ENCODE measurements at regions not wholly inside any gene's neighbourhood (a gene's known extent, or its start where the extent isn't known, plus 50 kb on each side); places are given as distances from the start of the nearest gene placed in this dataset.

DNA sequence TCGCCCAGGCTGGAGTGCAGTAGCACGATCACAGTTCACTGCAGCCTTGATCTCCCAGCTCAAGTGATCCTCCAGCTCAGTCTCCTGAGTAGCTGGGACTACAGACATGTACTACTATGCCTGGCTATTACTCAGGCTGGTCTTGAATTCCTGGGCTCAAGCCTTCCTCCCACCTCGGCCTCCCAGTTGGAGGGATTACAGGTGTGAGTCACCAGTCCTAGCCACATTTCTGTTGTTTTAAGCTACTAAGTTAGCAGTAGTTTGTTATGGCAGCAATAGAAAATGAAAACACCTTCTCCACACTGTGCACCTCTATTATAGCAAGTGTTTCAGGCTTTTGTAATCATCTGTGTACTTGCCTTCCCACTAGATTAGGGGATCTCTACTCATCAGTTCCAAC is 588.9 kb upstream of the TLE4 start:
- no peak for TF ChIP-seq MAFK (IDR thresholded peaks at IDR 0.05; ENCODE audit: low read depth, low read length)
- no peak for TF ChIP-seq POLR2A (IDR thresholded peaks at IDR 0.05; ENCODE audit: control extremely low read depth in 1 of 2, low read depth in 2 of 2, low read length in 2 of 2)
- TF ChIP-seq TEAD4 (IDR thresholded peaks at IDR 0.05; ENCODE audit: low read depth, low read length) = no peak
- TF ChIP-seq, protein P1, sequence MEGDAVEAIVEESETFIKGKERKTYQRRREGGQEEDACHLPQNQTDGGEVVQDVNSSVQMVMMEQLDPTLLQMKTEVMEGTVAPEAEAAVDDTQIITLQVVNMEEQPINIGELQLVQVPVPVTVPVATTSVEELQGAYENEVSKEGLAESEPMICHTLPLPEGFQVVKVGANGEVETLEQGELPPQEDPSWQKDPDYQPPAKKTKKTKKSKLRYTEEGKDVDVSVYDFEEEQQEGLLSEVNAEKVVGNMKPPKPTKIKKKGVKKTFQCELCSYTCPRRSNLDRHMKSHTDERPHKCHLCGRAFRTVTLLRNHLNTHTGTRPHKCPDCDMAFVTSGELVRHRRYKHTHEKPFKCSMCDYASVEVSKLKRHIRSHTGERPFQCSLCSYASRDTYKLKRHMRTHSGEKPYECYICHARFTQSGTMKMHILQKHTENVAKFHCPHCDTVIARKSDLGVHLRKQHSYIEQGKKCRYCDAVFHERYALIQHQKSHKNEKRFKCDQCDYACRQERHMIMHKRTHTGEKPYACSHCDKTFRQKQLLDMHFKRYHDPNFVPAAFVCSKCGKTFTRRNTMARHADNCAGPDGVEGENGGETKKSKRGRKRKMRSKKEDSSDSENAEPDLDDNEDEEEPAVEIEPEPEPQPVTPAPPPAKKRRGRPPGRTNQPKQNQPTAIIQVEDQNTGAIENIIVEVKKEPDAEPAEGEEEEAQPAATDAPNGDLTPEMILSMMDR (IDR thresholded peaks at IDR 0.05; ENCODE audit: control extremely low read depth in 1 of 3, insufficient read depth in 1 of 3, low read depth in 1 of 3, low read length in 3 of 3) = no peak
- TF ChIP-seq NRF1 (IDR thresholded peaks at IDR 0.05; ENCODE audit: low read depth, low read length) = no peak
- no peak for TF ChIP-seq RBBP5 (IDR thresholded peaks at IDR 0.05; ENCODE audit: borderline replicate concordance, low read depth, low read length)
- TF ChIP-seq EZH2 (IDR thresholded peaks at IDR 0.05; ENCODE audit: low read depth, low read length, severe bottlenecking) = no peak
- TF ChIP-seq RFX5 (IDR thresholded peaks at IDR 0.05; ENCODE audit: borderline replicate concordance, low read depth, low read length) = no peak
- no peak for TF ChIP-seq KDM5A (IDR thresholded peaks at IDR 0.05; ENCODE audit: low read length)
- TF ChIP-seq SAP30 (IDR thresholded peaks at IDR 0.05; ENCODE audit: insufficient read depth, insufficient replicate concordance, low read length) = no peak
- TF ChIP-seq TCF12 (IDR thresholded peaks at IDR 0.05; ENCODE audit: low read depth, low read length) = no peak
